ENCODE measurements at regions not wholly inside any gene's neighbourhood (a gene's known extent, or its start where the extent isn't known, plus 50 kb on each side); places are given as distances from the start of the nearest gene placed in this dataset.

DNA sequence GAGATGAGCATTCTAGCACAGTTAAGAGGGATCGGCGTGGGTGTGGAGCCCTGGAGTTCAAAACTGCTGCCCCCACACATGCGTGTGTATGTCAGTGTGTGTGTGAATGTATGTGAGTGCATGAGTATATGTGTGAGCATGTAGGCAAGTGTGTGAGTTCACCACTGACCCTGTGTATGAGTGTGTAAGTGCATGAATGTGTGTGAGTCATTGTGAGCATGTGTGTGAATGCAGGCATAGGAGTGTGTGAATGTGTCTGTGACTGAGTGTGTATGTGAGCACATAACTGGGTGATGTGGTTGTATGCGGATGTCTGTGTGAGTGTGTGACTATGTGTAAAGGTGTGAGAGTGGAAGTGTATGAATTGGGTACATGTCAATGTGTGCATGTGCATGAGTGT, 69.6 kb upstream of the CCDC167 start:
- H3K23ac ChIP-seq (ENCODE audit: low read length in 2 of 2): no peak overlapping the region
- H4K91ac ChIP-seq (ENCODE audit: low read length): no peak overlapping the region
- no peak overlapping the region for H3K4me2 ChIP-seq (ENCODE audit: low read length, poor library complexity, severe bottlenecking)
- H4K8ac ChIP-seq (ENCODE audit: low read length): no peak overlapping the region
- no peak overlapping the region for H3K4me3 ChIP-seq (ENCODE audit: insufficient read depth in 1 of 2, low read depth in 1 of 2, low read length in 2 of 2)
- no peaks in the 10 kb centered on the region for H3K9me3 ChIP-seq (ENCODE audit: control insufficient read depth, low read length)
- H3K14ac ChIP-seq (ENCODE audit: low read length in 2 of 2): no peak overlapping the region
- no peaks in the 10 kb centered on the region for H3K36me3 ChIP-seq (ENCODE audit: control insufficient read depth in 1 of 2, insufficient read depth in 2 of 2, low read depth in 1 of 2, low read length in 2 of 2)
- H3K18ac ChIP-seq (ENCODE audit: low read depth in 1 of 2, low read length in 2 of 2): no peak overlapping the region
- WGBS: 96% methylated on average over 4 of the region's 4 CpGs
- no peaks in the 10 kb centered on the region for H3K79me1 ChIP-seq (replicated peaks; ENCODE audit: low read length, poor library complexity, severe bottlenecking)
- H3K4ac ChIP-seq (ENCODE audit: low read depth in 1 of 2, low read length in 2 of 2): no peak overlapping the region
- peaks cover 9% of the 10 kb centered on the region for H3K4me1 ChIP-seq (ENCODE audit: control insufficient read depth, insufficient read depth, low read depth, low read length)
- no peak overlapping the region for H3K27ac ChIP-seq (ENCODE audit: low read length, poor library complexity, severe bottlenecking)
- no peak overlapping the region for H2BK5ac ChIP-seq (ENCODE audit: low read depth, low read length, poor library complexity, severe bottlenecking)
- H2BK120ac ChIP-seq (ENCODE audit: low read depth, low read length): no peak overlapping the region
- no peak overlapping the region for H2BK15ac ChIP-seq (ENCODE audit: low read depth, poor library complexity, severe bottlenecking)
- no peak overlapping the region for H2AK5ac ChIP-seq (ENCODE audit: low read length, severe bottlenecking)
- H3K27me3 ChIP-seq (ENCODE audit: control insufficient read depth in 1 of 2, insufficient read depth in 1 of 2, low read length in 2 of 2): peaks cover 72% of the 10 kb centered on the region in 2 experiments
- no peak overlapping the region for H2AFZ ChIP-seq (ENCODE audit: low read depth, low read length)
- H3K9ac ChIP-seq (ENCODE audit: low read length): no peak overlapping the region
- no peak overlapping the region for H2BK12ac ChIP-seq (ENCODE audit: low read length in 2 of 2)
- DNase-seq: no peak

DNA sequence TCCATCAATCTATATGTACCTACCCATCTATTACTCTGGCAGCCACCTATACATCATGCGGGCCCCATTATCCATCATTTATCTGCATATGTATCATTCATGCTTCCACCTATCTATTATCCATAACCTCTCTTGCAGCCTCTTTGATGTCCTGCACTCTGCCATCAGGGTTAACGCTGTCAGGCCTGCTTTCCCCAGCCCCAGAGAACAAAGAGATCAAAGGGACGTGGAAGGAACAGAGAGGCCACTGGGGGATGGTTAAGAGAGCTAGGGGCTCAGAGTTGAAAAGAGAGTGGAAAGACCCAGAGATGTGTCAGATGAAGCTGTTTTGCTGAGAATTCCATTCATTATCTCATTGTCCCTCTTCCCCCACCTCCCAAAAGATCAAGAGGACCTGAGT, 67.3 kb upstream of the CCDC167 start:
- Histone ChIP-seq H3K4ac (ENCODE audit: low read depth in 1 of 2, low read length in 2 of 2) (no peak overlapping the region), H3K79me1 (replicated peaks; ENCODE audit: low read length, poor library complexity, severe bottlenecking) (no peaks in the 10 kb centered on the region), H2AK5ac (ENCODE audit: low read length, severe bottlenecking) (no peak overlapping the region), H2BK12ac (ENCODE audit: low read length in 2 of 2) (no peak overlapping the region), H2BK120ac (ENCODE audit: low read depth, low read length) (no peak overlapping the region), H3K4me2 (ENCODE audit: low read length, poor library complexity, severe bottlenecking) (no peak overlapping the region), H3K27me3 (ENCODE audit: control insufficient read depth in 1 of 2, insufficient read depth in 1 of 2, low read length in 2 of 2) (peaks cover 83 to 92% of the 10 kb centered on the region in 2 experiments), H3K27ac (ENCODE audit: low read length, poor library complexity, severe bottlenecking) (no peak overlapping the region), H3K36me3 (ENCODE audit: control insufficient read depth in 1 of 2, insufficient read depth in 2 of 2, low read depth in 1 of 2, low read length in 2 of 2) (no peaks in the 10 kb centered on the region), H2BK5ac (ENCODE audit: low read depth, low read length, poor library complexity, severe bottlenecking) (no peak overlapping the region), H3K23ac (ENCODE audit: low read length in 2 of 2) (no peak overlapping the region), H4K8ac (ENCODE audit: low read length) (no peak overlapping the region), H4K91ac (ENCODE audit: low read length) (no peak overlapping the region), H3K14ac (ENCODE audit: low read length in 2 of 2) (no peak overlapping the region), H3K4me1 (ENCODE audit: control insufficient read depth, insufficient read depth, low read depth, low read length) (peaks cover 9% of the 10 kb centered on the region), H3K9ac (ENCODE audit: low read length) (no peak overlapping the region), H2AFZ (ENCODE audit: low read depth, low read length) (no peak overlapping the region), H2BK15ac (ENCODE audit: low read depth, poor library complexity, severe bottlenecking) (no peak overlapping the region), H3K9me3 (ENCODE audit: control insufficient read depth, low read length) (no peaks in the 10 kb centered on the region), H3K18ac (ENCODE audit: low read depth in 1 of 2, low read length in 2 of 2) (no peak overlapping the region), H3K4me3 (ENCODE audit: insufficient read depth in 1 of 2, low read depth in 1 of 2, low read length in 2 of 2) (no peak overlapping the region)
- 62% methylated on average over 3 of the region's 3 CpGs for WGBS
- no peak for DNase-seq

DNA sequence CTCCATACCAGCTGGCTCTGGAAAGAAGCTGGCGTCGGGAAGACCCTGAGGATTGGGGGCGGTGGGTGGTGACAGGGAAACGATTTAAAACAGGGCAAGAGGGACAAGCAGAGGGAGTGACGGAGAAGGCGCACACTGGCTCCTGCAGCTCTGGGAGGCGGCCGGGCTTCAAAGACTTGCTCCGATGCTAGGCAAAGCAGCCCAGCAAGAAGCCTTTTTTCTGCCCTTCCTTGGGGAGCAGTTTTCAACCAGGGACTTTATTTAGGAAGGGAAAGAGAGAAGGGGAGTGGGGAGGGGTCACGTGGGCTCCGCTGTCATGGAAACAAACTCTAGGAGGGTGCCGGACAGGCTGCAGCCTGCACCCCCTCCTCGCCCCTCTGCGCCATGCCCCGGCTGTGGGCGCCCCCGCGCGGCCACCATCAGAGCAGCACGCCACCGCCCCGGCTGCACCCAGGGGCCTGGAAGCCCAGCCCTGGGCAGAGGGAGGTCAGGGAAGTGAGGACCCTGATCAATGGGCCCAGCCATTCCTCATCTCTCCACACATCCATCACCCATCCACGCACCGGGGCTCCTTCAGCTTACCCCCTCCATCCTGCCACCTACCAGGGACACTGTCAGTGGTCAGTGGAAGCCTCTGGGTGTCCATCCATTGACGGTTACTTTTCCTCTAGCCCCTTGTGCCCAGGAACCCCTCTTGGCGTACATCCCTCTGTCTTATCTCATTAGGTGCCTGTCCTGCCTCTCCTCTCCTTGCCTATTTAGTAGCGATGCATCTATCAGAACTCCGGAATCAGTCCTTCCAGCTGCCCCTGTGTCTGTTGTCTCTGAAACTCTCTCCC, 66.6 kb upstream of the CCDC167 start:
- Histone ChIP-seq H3K18ac (ENCODE audit: low read depth in 1 of 2, low read length in 2 of 2) (no peak overlapping the region), H2BK120ac (ENCODE audit: low read depth, low read length) (no peak overlapping the region), H2AK5ac (ENCODE audit: low read length, severe bottlenecking) (no peak overlapping the region), H3K23ac (ENCODE audit: low read length in 2 of 2) (no peak overlapping the region), H3K9ac (ENCODE audit: low read length) (peak overlapping the region; percentile 51), H3K4me3 (ENCODE audit: insufficient read depth in 1 of 2, low read depth in 1 of 2, low read length in 2 of 2) (peak overlapping the region in 1 of 2 experiments; percentile 56), H2BK12ac (ENCODE audit: low read length in 2 of 2) (no peak overlapping the region), H3K27ac (ENCODE audit: low read length, poor library complexity, severe bottlenecking) (no peak overlapping the region), H2BK5ac (ENCODE audit: low read depth, low read length, poor library complexity, severe bottlenecking) (no peak overlapping the region), H3K4ac (ENCODE audit: low read depth in 1 of 2, low read length in 2 of 2) (no peak overlapping the region), H3K14ac (ENCODE audit: low read length in 2 of 2) (no peak overlapping the region), H3K9me3 (ENCODE audit: control insufficient read depth, low read length) (no peaks in the 10 kb centered on the region), H3K4me2 (ENCODE audit: low read length, poor library complexity, severe bottlenecking) (peak overlapping the region; percentile 68), H3K27me3 (ENCODE audit: control insufficient read depth in 1 of 2, insufficient read depth in 1 of 2, low read length in 2 of 2) (peaks cover 81 to 93% of the 10 kb centered on the region in 2 experiments), H3K79me1 (replicated peaks; ENCODE audit: low read length, poor library complexity, severe bottlenecking) (no peaks in the 10 kb centered on the region), H2BK15ac (ENCODE audit: low read depth, poor library complexity, severe bottlenecking) (no peak overlapping the region), H3K4me1 (ENCODE audit: control insufficient read depth, insufficient read depth, low read depth, low read length) (peaks cover 9% of the 10 kb centered on the region), H4K8ac (ENCODE audit: low read length) (no peak overlapping the region), H2AFZ (ENCODE audit: low read depth, low read length) (peak overlapping the region; percentile 10), H4K91ac (ENCODE audit: low read length) (peak overlapping the region; percentile 18), H3K36me3 (ENCODE audit: control insufficient read depth in 1 of 2, insufficient read depth in 2 of 2, low read depth in 1 of 2, low read length in 2 of 2) (no peaks in the 10 kb centered on the region)
- peak; percentile 54 for DNase-seq
- 14% methylated on average over 25 of the region's 28 CpGs for WGBS

DNA sequence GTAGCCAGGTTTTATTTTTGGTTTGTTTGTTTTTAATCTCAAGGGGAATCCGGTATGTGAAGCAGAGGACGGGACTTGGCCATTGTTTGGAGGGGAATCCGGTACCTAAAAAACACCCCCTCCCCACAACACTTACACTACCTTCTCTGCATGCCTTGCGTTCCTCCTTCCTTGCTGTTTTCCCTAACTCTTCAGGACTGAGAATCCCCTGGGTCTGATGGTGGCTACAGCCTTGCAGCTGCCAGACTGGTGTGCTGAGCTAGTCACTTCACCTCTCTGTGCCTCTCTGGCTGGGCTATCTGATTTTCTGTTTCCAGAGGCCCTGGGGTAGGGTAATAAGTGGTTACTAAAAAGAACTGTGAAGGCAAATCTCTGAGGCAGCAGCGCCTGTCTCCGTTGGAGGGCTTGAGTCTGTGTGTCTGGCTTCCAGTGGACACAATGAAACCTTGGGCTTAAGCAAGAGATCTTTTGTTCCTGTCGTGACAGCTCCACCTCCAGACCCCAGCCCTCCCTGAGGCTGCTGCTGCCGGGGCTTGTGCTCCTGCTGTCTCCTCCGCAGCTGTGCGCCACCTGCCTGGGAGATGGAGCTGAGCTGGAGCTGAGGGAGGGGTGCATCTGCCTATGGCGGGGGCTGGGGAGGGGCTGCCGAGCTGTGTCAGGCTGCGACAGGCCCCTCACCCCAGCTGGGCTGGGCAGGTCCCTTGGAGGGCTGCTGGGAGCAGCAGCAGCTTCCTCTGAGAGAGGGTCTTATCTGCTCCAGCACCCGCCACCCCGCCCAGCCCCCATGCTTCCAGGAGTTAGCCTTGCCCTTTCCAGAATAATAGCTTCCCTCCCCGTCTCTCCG, 65.8 kb upstream of the CCDC167 start:
- H2AFZ ChIP-seq (ENCODE audit: low read depth, low read length): peak overlapping the region; percentile 10
- no peak overlapping the region for H2AK5ac ChIP-seq (ENCODE audit: low read length, severe bottlenecking)
- H3K9ac ChIP-seq (ENCODE audit: low read length): peak overlapping the region; percentile 51
- H2BK120ac ChIP-seq (ENCODE audit: low read depth, low read length): no peak overlapping the region
- H3K27me3 ChIP-seq (ENCODE audit: control insufficient read depth in 1 of 2, insufficient read depth in 1 of 2, low read length in 2 of 2): peaks cover 81 to 93% of the 10 kb centered on the region in 2 experiments
- H3K27ac ChIP-seq (ENCODE audit: low read length, poor library complexity, severe bottlenecking): no peak overlapping the region
- H4K8ac ChIP-seq (ENCODE audit: low read length): no peak overlapping the region
- H3K79me1 ChIP-seq (replicated peaks; ENCODE audit: low read length, poor library complexity, severe bottlenecking): no peaks in the 10 kb centered on the region
- H3K4me1 ChIP-seq (ENCODE audit: control insufficient read depth, insufficient read depth, low read depth, low read length): peaks cover 9% of the 10 kb centered on the region
- peak overlapping the region; percentile 68 for H3K4me2 ChIP-seq (ENCODE audit: low read length, poor library complexity, severe bottlenecking)
- no peak overlapping the region for H2BK12ac ChIP-seq (ENCODE audit: low read length in 2 of 2)
- DNase-seq: no peak
- H3K36me3 ChIP-seq (ENCODE audit: control insufficient read depth in 1 of 2, insufficient read depth in 2 of 2, low read depth in 1 of 2, low read length in 2 of 2): no peaks in the 10 kb centered on the region
- peak overlapping the region in 1 of 2 experiments; percentile 56 for H3K4me3 ChIP-seq (ENCODE audit: insufficient read depth in 1 of 2, low read depth in 1 of 2, low read length in 2 of 2)
- H3K23ac ChIP-seq (ENCODE audit: low read length in 2 of 2): no peak overlapping the region
- H3K9me3 ChIP-seq (ENCODE audit: control insufficient read depth, low read length): peaks cover 4% of the 10 kb centered on the region
- 14% methylated on average over 13 of the region's 17 CpGs for WGBS
- no peak overlapping the region for H3K4ac ChIP-seq (ENCODE audit: low read depth in 1 of 2, low read length in 2 of 2)
- no peak overlapping the region for H4K91ac ChIP-seq (ENCODE audit: low read length)
- H2BK5ac ChIP-seq (ENCODE audit: low read depth, low read length, poor library complexity, severe bottlenecking): no peak overlapping the region
- no peak overlapping the region for H3K14ac ChIP-seq (ENCODE audit: low read length in 2 of 2)
- H2BK15ac ChIP-seq (ENCODE audit: low read depth, poor library complexity, severe bottlenecking): no peak overlapping the region
- H3K18ac ChIP-seq (ENCODE audit: low read depth in 1 of 2, low read length in 2 of 2): no peak overlapping the region
